Gastrocnemius medialis (tissue), 4 donors: ENCODE measurements at regions not wholly inside any gene's neighbourhood (a gene's known extent, or its start where the extent isn't known, plus 50 kb on each side); places are given as distances from the start of the nearest gene placed in this dataset.

Experiments used
- ATAC-seq, 2 donors: fragments of 150-250 bp; one replicate each; pipeline ENCODE4 v1.9.1; 2016
- DNase-seq, 2 donors: peaks; one replicate each; pipeline ENCODE4 v3.0.0-alpha.2; 2019
- H3K27ac ChIP-seq, 4 donors: fragments of 200-600 bp; sonication (generic); 1 replicate in 1 of 4; 2 replicates in 3 of 4; pipeline ENCODE4 v1.5.1; 2016 to 2018; ENCODE audit warnings: mild to moderate bottlenecking in 2 of 4, moderate library complexity in 1 of 4
- H3K27me3 ChIP-seq, 3 donors: fragments of 200-600 bp; sonication (generic) in 2 of 3; 1 replicate in 1 of 3; 2 replicates in 2 of 3; pipeline versions ENCODE4 v1.5.1 to v1.6.0; 2016 to 2019; ENCODE audit warnings: mild to moderate bottlenecking in 1 of 3, moderate library complexity in 1 of 3
- H3K36me3 ChIP-seq, 2 donors: fragments of 200-600 bp; sonication (generic) in 1 of 2; one replicate each; pipeline ENCODE4 v1.5.1; 2017 to 2018
- H3K4me1 ChIP-seq, 2 donors: fragments of 200-600 bp; sonication (generic) in 1 of 2; one replicate each; pipeline ENCODE4 v1.5.1; 2016 to 2017; ENCODE audit warnings: mild to moderate bottlenecking in 2 of 2
- H3K4me3 ChIP-seq, 4 donors: fragments of 200-600 bp; sonication (generic) in 3 of 4; 1 replicate in 1 of 4; 2 replicates in 3 of 4; pipeline ENCODE4 v1.5.1; 2016 to 2019; ENCODE audit warnings: mild to moderate bottlenecking in 2 of 4
- H3K9me3 ChIP-seq, 3 donors: fragments of 200-600 bp; sonication (generic) in 2 of 3; 1 replicate in 1 of 3; 2 replicates in 2 of 3; pipeline ENCODE4 v1.5.1; 2016 to 2019
- CTCF ChIP-seq, 5 experiments: fragments of 450-650 bp in 3 of 5; fragments of 200-600 bp in 2 of 5; sonication (generic) in 2 of 5; IDR thresholded peaks in 4 of 5; conservative IDR thresholded peaks in 1 of 5; 1 replicate in 4 of 5; 2 replicates in 1 of 5; pipeline ENCODE4 v1.5.1; 2016 to 2019; ENCODE audit warnings: antibody characterized with exemption in 5 of 5, mild to moderate bottlenecking in 3 of 5, moderate library complexity in 3 of 5
- POLR2A ChIP-seq, 2 donors: fragments of 450-650 bp; IDR thresholded peaks; one replicate each; pipeline ENCODE4 v1.6.1; 2017; ENCODE audit warnings: antibody characterized with exemption in 2 of 2, mild to moderate bottlenecking in 2 of 2, moderate library complexity in 2 of 2
- in situ Hi-C, 4 donors: fragments of 200-750 bp; cut with MboI; loops; one replicate each; pipeline versions ENCODE4 v1.15.0 to v1.8.0; 2017; ENCODE audit warnings: low sequenced_read_pairs in 4 of 4
- intact Hi-C: fragments of 100-400 bp; cut with DNase I; formaldehyde crosslinking; loops from one replicate; pipeline ENCODE4 v1.15.1; 2023; ENCODE audit warnings: low total_unique reads

GRCh38 chr16:73268366-73268993 lies 220.6 kb upstream of the ZFHX3 start:
- Histone ChIP-seq H3K9me3 (no peaks in the 10 kb centered on the region), H3K27me3 (peaks cover 0 to 4% (median 0%) of the 10 kb centered on the region in 3 donors), H3K4me3 (no peak overlapping the region), H3K36me3 (no peaks in the 10 kb centered on the region), H3K27ac (no peak overlapping the region), H3K4me1 (no peaks in the 10 kb centered on the region)
- DNase-seq (no peak), ATAC-seq (no peak)
- in situ Hi-C loops, result no loop called here
- TF ChIP-seq CTCF (IDR thresholded peaks at IDR 0.05 in 4 of 5, conservative IDR thresholded peaks at IDR 0.05 in 1 of 5) (no peak), POLR2A (IDR thresholded peaks at IDR 0.05) (no peak)
- intact Hi-C loops, result no loop called here

GRCh38 chr16:73265935-73266334 lies 218.0 kb upstream of the ZFHX3 start:
- Histone ChIP-seq H3K36me3 (no peaks in the 10 kb centered on the region), H3K4me3 (no peak overlapping the region), H3K9me3 (no peaks in the 10 kb centered on the region), H3K27ac (no peak overlapping the region), H3K27me3 (peaks cover 0 to 4% (median 0%) of the 10 kb centered on the region in 3 donors), H3K4me1 (no peaks in the 10 kb centered on the region)
- TF ChIP-seq POLR2A (IDR thresholded peaks at IDR 0.05), result no peak
- no peak for TF ChIP-seq CTCF (IDR thresholded peaks at IDR 0.05 in 4 of 5, conservative IDR thresholded peaks at IDR 0.05 in 1 of 5)
- ATAC-seq, result no peak
- in situ Hi-C loops, result no loop called here
- DNase-seq, result no peak
- intact Hi-C loops, result no loop called here

DNA sequence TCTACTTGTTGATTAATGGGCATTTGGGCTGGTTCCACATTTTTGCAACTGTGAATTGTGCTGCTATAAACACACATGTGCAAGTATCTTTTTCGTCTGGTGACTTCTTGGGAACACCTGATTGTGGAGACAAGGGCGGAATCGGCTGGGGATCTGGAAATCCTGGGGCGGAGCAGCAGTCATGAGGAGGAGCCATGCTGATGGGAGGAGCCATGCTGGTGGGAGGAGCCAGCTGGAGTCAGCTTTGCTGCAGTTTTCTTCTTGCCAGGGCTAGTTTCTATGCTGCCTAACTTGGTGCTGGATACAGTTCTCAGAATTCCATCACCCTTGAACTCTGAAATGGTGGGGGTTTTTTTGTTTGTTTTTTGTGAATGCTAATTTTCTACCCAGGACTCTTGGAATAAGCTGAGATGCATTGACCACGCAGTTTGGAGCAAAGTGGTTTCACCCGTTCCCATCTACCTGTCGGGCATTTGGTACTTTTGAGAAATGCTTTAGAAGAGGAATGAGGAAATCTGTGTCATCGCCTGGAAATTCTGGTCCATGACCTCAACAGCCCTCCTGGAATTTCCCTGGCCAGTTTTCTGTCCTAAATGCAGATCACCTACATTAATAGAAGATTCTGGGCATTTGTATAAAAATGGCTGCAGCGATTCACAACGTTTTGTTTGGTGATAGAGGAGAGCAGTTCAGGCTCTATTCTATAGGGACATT lies 217.4 kb upstream of the ZFHX3 start:
- no peaks in the 10 kb centered on the region for H3K4me1 ChIP-seq
- TF ChIP-seq POLR2A (IDR thresholded peaks at IDR 0.05) (no peak), CTCF (IDR thresholded peaks at IDR 0.05 in 4 of 5, conservative IDR thresholded peaks at IDR 0.05 in 1 of 5) (no peak)
- intact Hi-C loops (no loop called here), in situ Hi-C loops (no loop called here)
- DNase-seq, result no peak
- ATAC-seq, result no peak
- H3K4me3 ChIP-seq, result no peak overlapping the region
- no peaks in the 10 kb centered on the region for H3K36me3 ChIP-seq
- no peaks in the 10 kb centered on the region for H3K9me3 ChIP-seq
- H3K27me3 ChIP-seq, result peaks cover 0 to 4% (median 0%) of the 10 kb centered on the region in 3 donors
- H3K27ac ChIP-seq, result no peak overlapping the region

- Histone ChIP-seq H3K36me3 (no peaks in the 10 kb centered on the region), H3K4me3 (no peak overlapping the region), H3K9me3 (no peaks in the 10 kb centered on the region), H3K27me3 (no peaks in the 10 kb centered on the region), H3K4me1 (no peaks in the 10 kb centered on the region), H3K27ac (no peak overlapping the region)
- no peak for DNase-seq
- ATAC-seq, result no peak
- intact Hi-C loops (no loop called here), in situ Hi-C loops (no loop called here)
- TF ChIP-seq POLR2A (IDR thresholded peaks at IDR 0.05) (no peak), CTCF (IDR thresholded peaks at IDR 0.05 in 4 of 5, conservative IDR thresholded peaks at IDR 0.05 in 1 of 5) (no peak)
These were observed 215.0 kb upstream of the ZFHX3 start for GRCh38 chr16:73262931-73263330.
